Skeletal muscle satellite cell (primary cell): ENCODE measurements at regions not wholly inside any gene's neighbourhood (a gene's known extent, or its start where the extent isn't known, plus 50 kb on each side); places are given as distances from the start of the nearest gene placed in this dataset.

ENCODE experiments used
- H3K27me3 ChIP-seq: 2 replicates; pipeline ENCODE4 v1.7.0; 2013; ENCODE audit warnings: low read length; ENCODE audit not compliant: control insufficient read depth, insufficient read depth
- H3K36me3 ChIP-seq: 2 replicates; pipeline ENCODE4 v1.7.0; 2013; ENCODE audit warnings: mild to moderate bottlenecking, control low read depth, low read length; ENCODE audit not compliant: insufficient read depth
- H3K4me1 ChIP-seq: 2 replicates; pipeline ENCODE4 v1.7.0; 2013; ENCODE audit warnings: low read length; ENCODE audit not compliant: control insufficient read depth, insufficient read depth
- H3K4me2 ChIP-seq: 2 replicates; pipeline ENCODE4 v1.7.0; 2013; ENCODE audit warnings: mild to moderate bottlenecking, low read length
- H3K4me3 ChIP-seq: 2 replicates; pipeline ENCODE4 v1.7.0; 2013; ENCODE audit warnings: low read length
- H3K9ac ChIP-seq: 2 replicates; pipeline ENCODE4 v1.7.0; 2013; ENCODE audit warnings: mild to moderate bottlenecking, low read depth, low read length, moderate library complexity
- H3K9me3 ChIP-seq: replicated peaks from 2 replicates; pipeline ENCODE4 v1.7.0; 2013; ENCODE audit warnings: mild to moderate bottlenecking, control low read depth, low read length

DNA sequence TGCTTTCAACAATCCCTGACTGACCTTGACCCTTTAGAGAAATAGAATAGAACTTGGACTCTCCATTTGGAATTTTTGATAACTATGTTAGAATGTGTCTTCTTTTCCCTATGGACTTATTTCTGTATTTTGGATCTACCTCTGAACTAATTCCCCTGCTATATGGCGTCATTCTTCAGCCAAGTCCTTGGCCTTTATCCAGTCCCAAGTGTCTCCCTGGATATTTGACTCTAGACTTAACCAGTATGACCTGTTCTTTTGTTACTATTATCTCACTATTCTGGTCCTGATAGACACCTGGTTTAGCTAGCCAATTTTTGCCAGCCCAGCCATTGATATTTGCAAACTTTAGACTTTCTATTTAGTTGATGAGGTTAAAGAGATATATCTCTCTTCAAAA lies 186.8 kb downstream of the KCNS3 start:
- no peaks in the 10 kb centered on the region for H3K27me3 ChIP-seq
- no peaks in the 10 kb centered on the region for H3K9me3 ChIP-seq
- H3K4me2 ChIP-seq = no peak overlapping the region
- no peak overlapping the region for H3K4me3 ChIP-seq
- H3K4me1 ChIP-seq = peaks cover 3% of the 10 kb centered on the region
- no peak overlapping the region for H3K9ac ChIP-seq
- no peaks in the 10 kb centered on the region for H3K36me3 ChIP-seq

GRCh38 chr2:18063826-18064470 lies 185.5 kb downstream of the KCNS3 start:
- H3K4me3 ChIP-seq = no peak overlapping the region
- H3K27me3 ChIP-seq = no peaks in the 10 kb centered on the region
- no peak overlapping the region for H3K4me2 ChIP-seq
- no peaks in the 10 kb centered on the region for H3K36me3 ChIP-seq
- H3K4me1 ChIP-seq = peaks cover 3% of the 10 kb centered on the region
- no peak overlapping the region for H3K9ac ChIP-seq
- H3K9me3 ChIP-seq = no peaks in the 10 kb centered on the region

DNA sequence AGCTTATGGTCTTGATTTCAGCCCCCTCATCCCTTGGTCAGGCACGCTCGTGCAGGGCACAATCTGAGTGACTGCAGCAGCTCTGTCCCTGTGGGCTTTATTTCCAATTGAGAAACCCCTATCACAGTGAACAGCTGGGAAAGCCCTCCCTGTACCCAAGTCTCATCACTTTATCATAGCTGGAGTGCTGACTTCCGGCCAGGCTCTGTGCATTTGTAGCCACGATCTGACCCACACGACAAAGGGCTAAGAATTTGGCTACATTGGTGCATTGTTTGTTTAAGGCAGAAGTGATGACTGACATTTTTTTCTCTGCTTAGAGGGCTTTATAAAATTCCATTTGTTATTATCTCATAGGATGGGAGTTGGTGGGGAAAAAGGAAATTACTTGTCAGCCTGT lies 184.4 kb downstream of the KCNS3 start:
- Histone ChIP-seq H3K4me2 (no peak overlapping the region), H3K4me1 (peaks cover 3% of the 10 kb centered on the region), H3K9me3 (no peaks in the 10 kb centered on the region), H3K9ac (no peak overlapping the region), H3K27me3 (no peaks in the 10 kb centered on the region), H3K4me3 (no peak overlapping the region), H3K36me3 (no peaks in the 10 kb centered on the region)

- Histone ChIP-seq H3K4me1 (peaks cover 3% of the 10 kb centered on the region), H3K9me3 (no peaks in the 10 kb centered on the region), H3K36me3 (no peaks in the 10 kb centered on the region), H3K9ac (no peak overlapping the region), H3K27me3 (no peaks in the 10 kb centered on the region), H3K4me3 (no peak overlapping the region), H3K4me2 (no peak overlapping the region)
Observed at GRCh38 chr2:18061717-18062116, 183.2 kb downstream of the KCNS3 start.

- no peak overlapping the region for H3K4me2 ChIP-seq
- H3K4me1 ChIP-seq = no peaks in the 10 kb centered on the region
- no peaks in the 10 kb centered on the region for H3K27me3 ChIP-seq
- no peak overlapping the region for H3K9ac ChIP-seq
- H3K36me3 ChIP-seq = no peaks in the 10 kb centered on the region
- H3K4me3 ChIP-seq = no peak overlapping the region
- no peaks in the 10 kb centered on the region for H3K9me3 ChIP-seq
Observed at GRCh38 chr2:18057657-18058056, 179.2 kb downstream of the KCNS3 start.

DNA sequence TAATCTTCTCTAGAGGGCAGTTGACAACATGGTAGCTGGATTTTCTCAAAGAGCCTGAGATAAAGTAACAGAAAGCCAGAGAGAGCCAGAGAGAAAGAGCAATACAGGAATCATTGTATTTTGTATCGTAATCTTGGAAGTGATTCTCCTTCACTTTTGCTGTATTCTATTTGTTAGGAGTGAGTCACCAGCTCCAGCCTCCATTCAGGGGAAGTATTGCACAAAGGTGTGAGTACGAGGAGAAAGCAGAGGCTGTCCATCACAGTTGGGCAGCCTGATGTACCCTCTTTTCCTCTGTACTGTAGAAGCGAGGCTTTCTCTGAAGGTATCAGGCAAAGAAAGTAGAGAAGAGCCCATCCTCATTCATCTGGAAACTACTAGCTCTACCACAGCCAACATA lies 176.8 kb downstream of the KCNS3 start:
- no peaks in the 10 kb centered on the region for H3K27me3 ChIP-seq
- H3K9ac ChIP-seq = no peak overlapping the region
- H3K9me3 ChIP-seq = no peaks in the 10 kb centered on the region
- H3K4me3 ChIP-seq = no peak overlapping the region
- H3K4me2 ChIP-seq = no peak overlapping the region
- no peaks in the 10 kb centered on the region for H3K36me3 ChIP-seq
- no peaks in the 10 kb centered on the region for H3K4me1 ChIP-seq

DNA sequence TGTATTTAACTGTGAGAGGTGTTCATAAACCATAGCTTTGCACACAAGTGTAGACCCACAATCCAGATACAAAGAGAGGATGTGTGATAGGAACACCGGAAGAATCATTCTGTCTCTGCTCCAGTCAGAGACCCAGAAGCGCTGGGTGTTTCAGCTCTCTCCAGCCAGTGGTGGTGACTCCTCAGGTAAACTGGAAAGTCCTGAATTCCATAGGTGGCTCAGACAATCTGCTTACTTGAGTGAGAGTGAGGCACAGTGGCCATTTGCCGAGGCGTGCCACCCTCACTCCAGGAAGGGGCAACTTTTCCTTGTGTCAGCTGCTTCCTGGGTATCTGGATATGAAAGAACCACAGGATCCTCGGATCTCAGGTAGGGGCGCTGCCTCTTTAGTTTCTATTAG lies 171.5 kb downstream of the KCNS3 start:
- Histone ChIP-seq H3K9me3 (no peaks in the 10 kb centered on the region), H3K9ac (no peak overlapping the region), H3K4me1 (peaks cover 27% of the 10 kb centered on the region), H3K36me3 (no peaks in the 10 kb centered on the region), H3K4me3 (no peak overlapping the region), H3K4me2 (no peak overlapping the region), H3K27me3 (no peaks in the 10 kb centered on the region)

DNA sequence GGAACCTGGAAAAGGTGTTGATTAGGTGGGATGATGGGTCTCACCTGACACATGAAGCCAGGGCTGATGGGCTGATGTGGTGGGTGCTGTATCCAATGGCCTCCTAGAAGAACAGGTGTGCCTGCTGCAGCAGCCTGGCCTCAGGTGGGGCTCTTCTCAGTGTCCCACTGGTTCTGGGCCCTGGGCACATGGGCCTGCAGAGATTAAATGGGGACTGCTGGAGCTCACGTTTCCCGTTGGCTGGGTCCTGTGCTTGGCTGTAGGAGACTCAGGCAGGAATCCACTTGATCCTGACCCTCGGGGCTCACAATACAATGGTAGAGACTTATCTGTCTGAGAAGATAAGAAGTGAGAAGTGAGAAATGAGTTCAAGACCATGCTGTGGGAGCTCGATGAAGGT lies 170.9 kb downstream of the KCNS3 start:
- H3K27me3 ChIP-seq = no peaks in the 10 kb centered on the region
- H3K4me3 ChIP-seq = no peak overlapping the region
- H3K4me2 ChIP-seq = no peak overlapping the region
- H3K9me3 ChIP-seq = no peaks in the 10 kb centered on the region
- no peaks in the 10 kb centered on the region for H3K36me3 ChIP-seq
- H3K9ac ChIP-seq = no peak overlapping the region
- peaks cover 27% of the 10 kb centered on the region for H3K4me1 ChIP-seq

DNA sequence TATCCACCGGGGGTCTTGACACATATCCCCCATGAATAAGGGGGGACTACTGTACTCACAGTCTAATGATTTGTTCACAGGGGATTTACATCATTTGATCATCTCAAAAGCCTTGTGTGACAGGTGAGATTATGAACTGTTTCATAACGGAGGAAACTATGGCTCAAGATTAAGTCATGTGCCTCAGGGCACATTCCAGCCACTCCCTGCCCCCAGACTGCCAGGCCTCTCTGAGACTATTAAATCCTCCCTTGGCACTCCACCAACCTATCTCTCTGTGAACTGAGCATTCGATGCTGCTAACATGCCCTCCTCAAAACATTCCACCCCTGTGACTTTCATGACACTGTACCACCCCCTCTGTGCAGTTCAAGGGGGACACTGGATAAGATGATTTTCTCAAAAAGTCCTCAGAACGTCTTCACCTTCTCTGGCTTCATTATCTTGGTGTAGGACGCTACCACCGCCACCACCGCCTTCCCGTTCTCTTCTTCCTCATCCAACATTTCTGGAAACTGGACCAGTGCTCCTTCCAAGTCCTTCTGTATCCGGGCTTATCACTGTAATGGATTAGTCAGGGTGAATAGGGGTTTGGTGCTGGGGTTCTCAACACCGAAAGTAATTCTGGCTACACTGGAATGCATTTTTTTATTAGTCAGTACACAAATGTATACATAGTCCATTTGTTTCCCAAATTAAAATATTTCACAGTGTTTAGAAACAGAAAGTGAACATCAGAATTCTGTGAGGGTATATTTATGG lies 169.6 kb downstream of the KCNS3 start:
- Histone ChIP-seq H3K4me2 (peak overlapping the region; percentile 79), H3K9me3 (no peaks in the 10 kb centered on the region), H3K4me1 (peaks cover 27% of the 10 kb centered on the region), H3K36me3 (no peaks in the 10 kb centered on the region), H3K27me3 (no peaks in the 10 kb centered on the region), H3K9ac (peak overlapping the region; percentile 71), H3K4me3 (peak overlapping the region; percentile 58)

- Histone ChIP-seq H3K9ac (peak overlapping the region; percentile 7), H3K4me3 (no peak overlapping the region), H3K4me1 (peaks cover 27% of the 10 kb centered on the region)
Observed at GRCh38 chr2:18047213-18047611, 168.7 kb downstream of the KCNS3 start.

GRCh38 chr2:18046558-18047212 lies 168.2 kb downstream of the KCNS3 start:
- Histone ChIP-seq H3K4me1 (peaks cover 27% of the 10 kb centered on the region), H3K36me3 (no peaks in the 10 kb centered on the region), H3K9me3 (no peaks in the 10 kb centered on the region), H3K9ac (no peak overlapping the region), H3K4me3 (no peak overlapping the region), H3K4me2 (peak overlapping the region; percentile 79), H3K27me3 (no peaks in the 10 kb centered on the region)

More at GRCh38 chr2:18047213-18047611, 168.7 kb downstream of the KCNS3 start:
- Histone ChIP-seq H3K4me2 (peak overlapping the region; percentile 79), H3K36me3 (no peaks in the 10 kb centered on the region), H3K9me3 (no peaks in the 10 kb centered on the region), H3K27me3 (no peaks in the 10 kb centered on the region)
